CD14-positive monocyte (primary cell): ENCODE measurements at regions not wholly inside any gene's neighbourhood (a gene's known extent, or its start where the extent isn't known, plus 50 kb on each side); places are given as distances from the start of the nearest gene placed in this dataset.

Source experiments
- DNase-seq, 3 donors: peaks; one replicate each; pipeline ENCODE4 v3.0.0-alpha.2; 2011 to 2022
- H2AFZ ChIP-seq: 2 replicates; pipeline ENCODE4 v1.6.0; 2012; ENCODE audit warnings: mild to moderate bottlenecking, low read depth, low read length, inconsistent platforms; ENCODE audit not compliant: insufficient read depth, poor library complexity, severe bottlenecking
- H3K27ac ChIP-seq, 2 donors: 1 replicate in 1 of 2; 2 replicates in 1 of 2; pipeline ENCODE4 v1.5.1; 2012 to 2013; ENCODE audit warnings: low read length in 2 of 2, control low read depth in 1 of 2, inconsistent platforms in 1 of 2, low read depth in 1 of 2, mild to moderate bottlenecking in 1 of 2
- H3K27me3 ChIP-seq, 2 donors: one replicate each; pipeline versions ENCODE4 v1.6.0 to v1.6.1; 2011 to 2013; ENCODE audit warnings: low read length in 2 of 2; ENCODE audit not compliant: control insufficient read depth in 2 of 2, insufficient read depth in 2 of 2
- H3K36me3 ChIP-seq, 2 donors: replicated peaks in 1 of 2; 1 replicate in 1 of 2; 2 replicates in 1 of 2; pipeline versions ENCODE4 v1.5.1 to v1.6.1; 2012 to 2013; ENCODE audit warnings: low read length in 2 of 2, control low read depth in 1 of 2, inconsistent platforms in 1 of 2, mild to moderate bottlenecking in 1 of 2; ENCODE audit not compliant: insufficient read depth in 2 of 2, control insufficient read depth in 1 of 2
- H3K4me1 ChIP-seq, 2 donors: 1 replicate in 1 of 2; 2 replicates in 1 of 2; pipeline versions ENCODE4 v1.5.1 to v1.6.1; 2012 to 2013; ENCODE audit warnings: low read length in 2 of 2, control low read depth in 1 of 2, inconsistent platforms in 1 of 2, mild to moderate bottlenecking in 1 of 2, moderate library complexity in 1 of 2; ENCODE audit not compliant: insufficient read depth in 2 of 2, control insufficient read depth in 1 of 2
- H3K4me2 ChIP-seq: replicated peaks from 2 replicates; pipeline ENCODE3; 2012; ENCODE audit warnings: low read length, moderate library complexity, mild to moderate bottlenecking; ENCODE audit not compliant: poor library complexity, severe bottlenecking; ENCODE audit errors: extremely low read depth
- H3K4me3 ChIP-seq, 3 experiments: fragments of 200-600 bp in 1 of 3; sonication (generic) in 1 of 3; replicated peaks in 1 of 3; 1 replicate in 2 of 3; 2 replicates in 1 of 3; pipeline ENCODE4 v1.5.1; 2011 to 2013; ENCODE audit warnings: low read length in 3 of 3, mild to moderate bottlenecking in 3 of 3, control low read depth in 2 of 3, low read depth in 2 of 3, inconsistent platforms in 1 of 3, moderate library complexity in 1 of 3
- H3K79me2 ChIP-seq: 2 replicates; pipeline ENCODE4 v1.6.0; 2012; ENCODE audit warnings: mild to moderate bottlenecking, control low read depth, inconsistent platforms, low read length, moderate library complexity; ENCODE audit not compliant: insufficient read depth
- H3K9ac ChIP-seq: 2 replicates; pipeline ENCODE4 v1.6.0; 2017; ENCODE audit warnings: low read length, mild to moderate bottlenecking; ENCODE audit not compliant: insufficient read depth, poor library complexity, severe bottlenecking
- H3K9me3 ChIP-seq, 2 donors: replicated peaks in 1 of 2; 1 replicate in 1 of 2; 2 replicates in 1 of 2; pipeline versions ENCODE4 v1.5.1 to v1.6.1; 2012 to 2013; ENCODE audit warnings: low read length in 2 of 2, control low read depth in 1 of 2; ENCODE audit not compliant: control insufficient read depth in 1 of 2, insufficient read depth in 1 of 2
- H4K20me1 ChIP-seq: 2 replicates; pipeline ENCODE4 v1.6.0; 2012; ENCODE audit warnings: mild to moderate bottlenecking, low read length, control low read depth, moderate library complexity; ENCODE audit not compliant: insufficient read depth
- H3K27ac Mint-ChIP-seq, 7 donors: one replicate each; pipeline ENCODE4 v1.8.0; 2020; ENCODE audit warnings: mild to moderate bottlenecking in 7 of 7, mixed read lengths in 7 of 7, moderate library complexity in 6 of 7, inconsistent platforms in 2 of 7
- H3K27me3 Mint-ChIP-seq, 3 donors: one replicate each; pipeline ENCODE4 v1.8.0; 2021 to 2022; ENCODE audit warnings: low read depth in 3 of 3, mild to moderate bottlenecking in 3 of 3, mixed read lengths in 3 of 3, moderate library complexity in 3 of 3, inconsistent platforms in 1 of 3
- H3K36me3 Mint-ChIP-seq, 2 donors: one replicate each; pipeline ENCODE4 v1.8.0; 2020; ENCODE audit warnings: mixed read lengths in 2 of 2, inconsistent platforms in 1 of 2, mild to moderate bottlenecking in 1 of 2
- H3K4me1 Mint-ChIP-seq: one replicate; pipeline ENCODE4 v1.8.0; 2020; ENCODE audit warnings: mild to moderate bottlenecking, mixed read lengths
- H3K4me3 Mint-ChIP-seq, 2 donors: one replicate each; pipeline ENCODE4 v1.8.0; 2020; ENCODE audit warnings: mild to moderate bottlenecking in 2 of 2, mixed read lengths in 2 of 2, moderate library complexity in 1 of 2
- H3K9me3 Mint-ChIP-seq, 7 donors: one replicate each; pipeline ENCODE4 v1.8.0; 2020 to 2022; ENCODE audit warnings: mixed read lengths in 7 of 7, mild to moderate bottlenecking in 6 of 7, moderate library complexity in 6 of 7, inconsistent platforms in 2 of 7
- CTCF ChIP-seq: fragments of 200-600 bp; IDR thresholded peaks from one replicate; pipeline ENCODE4 v1.8.0; 2022; ENCODE audit warnings: antibody characterized with exemption, mild to moderate bottlenecking
- WGBS: methylation state at CpG from one replicate; pipeline ENCODE4 v1.1.5; 2013; ENCODE audit warnings: missing lambda C conversion rate; ENCODE audit not compliant: insufficient coverage; 5-methylcytosine and 5-hydroxymethylcytosine counted together
- intact Hi-C, 2 donors: fragments of 100-400 bp; cut with micrococcal nuclease; formaldehyde crosslinking; loops; one replicate each; pipeline versions ENCODE4 v1.15.0 to v1.15.1; 2023

- Histone ChIP-seq H3K79me2 (no peaks in the 10 kb centered on the region), H3K9ac (no peak overlapping the region), H4K20me1 (no peaks in the 10 kb centered on the region), H3K9me3 (no peaks in the 10 kb centered on the region), H3K4me3 (no peak overlapping the region), H3K27ac (no peak overlapping the region), H3K27me3 (peaks cover 2 to 10% of the 10 kb centered on the region in 2 donors), H3K36me3 (no peaks in the 10 kb centered on the region), H3K4me1 (no peaks in the 10 kb centered on the region), H2AFZ (no peak overlapping the region), H3K4me2 (no peak overlapping the region)
- Mint-ChIP-seq H3K4me3 (no peak overlapping the region), H3K27ac (no peak overlapping the region), H3K36me3 (no peaks in the 10 kb centered on the region), H3K9me3 (peaks cover 0 to 4% (median 0%) of the 10 kb centered on the region in 7 donors), H3K4me1 (peaks cover 3% of the 10 kb centered on the region), H3K27me3 (peaks cover 15 to 37% (median 15%) of the 10 kb centered on the region in 3 donors)
- TF ChIP-seq CTCF = no peak
- no CpG with 5 or more reads among the region's 3 CpGs for WGBS
- DNase-seq = no peak
- intact Hi-C loops = no loop called here
Observed at GRCh38 chr16:24673155-24673554, 56.3 kb upstream of the TNRC6A start.

GRCh38 chr16:24674877-24675276 is 54.6 kb upstream of the TNRC6A start:
- no peaks in the 10 kb centered on the region for H3K79me2 ChIP-seq
- H3K36me3 ChIP-seq = no peaks in the 10 kb centered on the region
- H2AFZ ChIP-seq = no peak overlapping the region
- WGBS = 83% methylated on average over 2 of the region's 5 CpGs
- no peak overlapping the region for H3K4me3 ChIP-seq
- H3K36me3 Mint-ChIP-seq = no peaks in the 10 kb centered on the region
- H3K27me3 Mint-ChIP-seq = peaks cover 13 to 34% (median 19%) of the 10 kb centered on the region in 3 donors
- no peak for TF ChIP-seq CTCF
- H4K20me1 ChIP-seq = no peaks in the 10 kb centered on the region
- H3K4me1 ChIP-seq = no peaks in the 10 kb centered on the region
- H3K27ac ChIP-seq = no peak overlapping the region
- peaks cover 0 to 2% (median 0%) of the 10 kb centered on the region in 7 donors for H3K9me3 Mint-ChIP-seq
- peaks cover 2 to 8% of the 10 kb centered on the region in 2 donors for H3K27me3 ChIP-seq
- H3K9me3 ChIP-seq = no peaks in the 10 kb centered on the region
- no peak overlapping the region for H3K27ac Mint-ChIP-seq
- intact Hi-C loops = no loop called here
- no peak for DNase-seq
- H3K9ac ChIP-seq = no peak overlapping the region
- H3K4me3 Mint-ChIP-seq = no peak overlapping the region
- no peaks in the 10 kb centered on the region for H3K4me1 Mint-ChIP-seq
- no peak overlapping the region for H3K4me2 ChIP-seq
